ENCODE measurements at regions not wholly inside any gene's neighbourhood (a gene's known extent, or its start where the extent isn't known, plus 50 kb on each side); places are given as distances from the start of the nearest gene placed in this dataset.

GRCh38 chr10:31754803-31755624, 173.6 kb downstream of the ARHGAP12 start:
- DNase-seq (ENCODE audit: low read depth): peak; percentile 60

GRCh38 chr10:31753681-31754080, 174.9 kb downstream of the ARHGAP12 start:
- no peak for DNase-seq (ENCODE audit: low read depth)

- DNase-seq (ENCODE audit: low read depth): no peak
Observed at GRCh38 chr10:31752170-31752569, 176.5 kb downstream of the ARHGAP12 start.

GRCh38 chr10:31751738-31752080, 176.9 kb downstream of the ARHGAP12 start:
- DNase-seq (ENCODE audit: low read depth): no peak

DNA sequence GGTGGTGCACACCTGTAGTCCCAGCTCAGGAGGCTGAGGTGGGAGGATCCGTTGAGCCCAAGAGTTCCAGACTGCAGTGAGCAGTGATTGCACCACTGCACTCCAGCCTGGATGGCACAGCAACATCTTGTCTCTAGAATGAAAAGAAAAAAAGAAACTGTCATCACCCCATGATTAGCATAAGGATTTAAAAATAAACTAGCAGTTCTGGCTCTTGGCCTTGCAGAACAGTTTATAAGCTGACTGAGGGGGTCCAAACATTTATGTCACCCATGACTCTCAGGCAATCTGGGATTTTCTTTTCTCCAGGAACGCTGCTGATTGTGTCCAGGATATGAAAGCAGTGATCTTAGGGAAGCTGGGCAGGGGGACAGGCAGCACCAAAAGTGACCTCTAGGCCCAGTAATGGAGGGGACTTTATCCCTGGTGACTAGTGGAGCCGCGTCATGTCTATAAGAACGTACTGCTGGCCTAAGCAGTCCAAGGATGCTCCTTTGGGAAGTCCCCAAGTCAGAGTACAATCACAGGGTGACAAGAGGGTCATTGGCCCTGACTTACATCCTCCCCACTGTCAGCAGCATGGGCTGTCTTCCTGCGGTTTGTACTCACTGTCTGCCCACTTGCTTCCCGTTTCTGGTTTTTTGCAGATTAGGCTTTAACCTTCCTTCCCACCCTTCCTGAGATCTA, 177.4 kb downstream of the ARHGAP12 start:
- no peak for DNase-seq (ENCODE audit: low read depth)

DNA sequence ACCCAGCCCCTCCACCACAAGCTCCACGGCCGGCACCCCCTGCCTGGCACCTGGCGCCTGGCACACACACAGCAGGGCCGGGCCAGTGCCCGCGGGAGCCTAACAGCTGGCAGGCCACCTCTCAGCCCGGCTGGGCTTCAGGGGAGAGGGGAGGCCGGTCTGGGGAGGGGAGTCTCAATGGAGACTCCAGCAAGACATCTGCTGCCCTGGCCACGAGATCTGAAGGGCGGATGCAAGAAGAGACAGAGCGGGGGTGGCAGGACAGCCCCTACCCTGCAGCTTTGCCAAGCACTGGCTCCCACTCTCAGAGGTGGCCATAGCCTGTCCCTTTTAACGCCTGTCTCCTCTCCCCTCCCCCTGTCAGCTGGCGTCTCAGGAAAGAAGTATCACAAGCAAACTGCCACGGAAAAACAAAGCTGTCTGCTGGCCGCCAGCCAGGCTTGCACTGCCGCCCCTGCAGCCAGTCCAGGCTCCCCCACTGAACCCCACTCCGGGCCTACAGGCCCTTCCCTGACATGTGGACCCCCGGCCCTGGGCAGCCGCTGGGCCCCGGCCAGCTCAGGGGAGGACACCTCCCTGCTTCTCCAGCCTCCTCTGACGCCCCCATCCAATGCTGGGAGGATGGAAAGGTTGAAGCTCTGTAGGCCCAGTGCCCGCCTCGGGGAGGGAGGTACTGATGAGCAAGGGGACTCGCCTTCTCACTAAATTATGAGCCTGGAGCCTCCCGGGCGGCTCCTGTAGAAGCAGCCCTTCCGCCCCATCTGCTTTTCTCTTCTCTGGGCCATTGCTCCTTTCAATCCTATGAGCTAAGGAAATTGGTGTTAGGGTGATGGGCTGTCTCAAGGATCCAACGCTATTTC, 178.4 kb downstream of the ARHGAP12 start:
- no peak for DNase-seq (ENCODE audit: low read depth)

DNA sequence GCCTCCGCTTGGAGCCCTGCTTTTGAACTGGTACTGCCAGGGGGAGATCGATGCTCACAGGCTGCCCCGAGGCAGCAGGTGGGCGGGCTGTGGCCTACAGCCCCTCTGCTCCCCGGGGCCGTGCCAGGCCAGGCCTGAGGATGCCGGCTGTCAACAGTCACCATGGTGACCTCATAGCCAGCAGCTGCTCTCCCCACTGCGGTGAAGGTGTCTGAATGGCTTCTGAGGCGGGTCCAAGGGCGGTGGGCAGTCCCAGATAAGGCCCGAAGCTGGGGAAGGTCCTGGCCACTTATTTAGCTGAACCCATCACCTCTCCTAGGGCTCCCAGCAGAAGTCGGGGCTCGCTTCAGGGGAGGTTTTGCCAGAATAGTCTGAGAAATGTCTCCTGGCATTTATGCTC, 179.3 kb downstream of the ARHGAP12 start:
- DNase-seq (ENCODE audit: low read depth): no peak

DNA sequence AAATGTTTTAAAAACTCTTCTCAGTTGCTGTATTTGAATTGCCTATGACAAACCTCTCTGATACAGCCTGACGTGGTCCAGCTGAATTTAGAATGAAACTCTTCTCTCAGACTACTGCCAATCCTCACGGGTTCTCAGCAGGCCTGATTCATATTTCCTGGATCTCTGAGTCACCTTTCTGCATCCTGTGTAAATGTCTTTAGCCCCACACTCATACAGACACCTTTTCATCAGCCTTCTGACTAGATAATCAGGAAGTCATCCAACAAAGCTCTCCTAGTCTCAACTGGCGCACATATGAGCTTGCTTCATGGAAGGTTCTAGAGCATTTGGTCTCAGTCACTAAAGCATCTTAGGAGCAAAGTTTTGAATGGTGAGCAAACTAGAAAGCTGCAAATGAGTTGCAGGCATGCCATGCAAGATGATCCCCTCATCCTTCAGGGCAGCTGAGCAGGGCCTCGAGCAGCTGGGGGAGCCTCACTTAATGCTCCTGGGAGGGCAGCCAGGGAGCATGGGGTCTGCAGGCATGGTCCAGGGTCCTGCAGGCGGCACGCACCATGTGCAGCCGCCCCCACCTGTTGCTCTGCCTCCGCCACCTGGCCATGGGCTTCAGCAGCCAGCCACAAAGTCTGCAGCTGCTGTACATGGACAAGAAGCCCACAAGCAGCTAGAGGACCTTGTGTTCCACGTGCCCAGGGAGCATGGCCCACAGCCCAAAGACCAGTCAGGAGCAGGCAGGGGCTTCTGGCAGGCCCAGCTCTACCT, 182.8 kb downstream of the ARHGAP12 start:
- peak; percentile 98 for DNase-seq (ENCODE audit: low read depth)

DNA sequence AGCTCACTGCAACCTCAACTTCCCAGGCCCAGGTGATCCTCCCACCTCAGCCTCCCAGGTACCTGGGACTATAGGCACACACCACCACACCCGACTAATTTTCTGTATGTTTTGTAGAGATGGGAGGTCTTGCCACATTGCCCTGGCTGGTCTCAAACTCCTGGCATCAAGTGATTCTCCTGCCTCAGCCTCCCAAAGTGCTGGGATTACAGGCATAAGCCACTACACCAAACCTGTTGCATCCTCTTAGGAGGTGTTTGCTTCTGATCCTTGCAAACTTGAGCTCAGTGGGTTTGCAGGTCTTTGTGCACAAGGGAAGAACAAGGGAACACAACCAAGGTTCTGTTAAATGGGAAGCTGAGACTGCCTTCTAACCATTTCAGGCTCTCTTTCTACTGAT, 184.6 kb downstream of the ARHGAP12 start:
- DNase-seq (ENCODE audit: low read depth): no peak

DNA sequence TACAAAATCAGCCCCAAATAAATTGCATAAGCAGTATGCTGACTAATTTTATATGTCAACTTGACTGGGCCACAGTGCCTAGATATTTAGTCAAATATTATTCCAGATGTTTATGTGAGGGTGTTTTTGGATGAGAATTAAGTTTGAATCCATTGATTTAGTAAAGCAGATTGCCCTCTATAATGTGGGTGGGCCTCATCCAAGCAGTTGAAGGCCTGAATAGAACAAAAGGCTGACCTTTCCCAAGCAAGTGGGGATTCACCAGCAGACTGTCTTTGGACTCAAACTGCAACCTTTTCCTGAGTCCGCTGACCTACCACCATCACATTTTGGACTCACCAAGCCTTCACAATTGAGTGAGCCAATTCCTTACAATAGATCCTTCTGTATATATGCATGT, 186.4 kb downstream of the ARHGAP12 start:
- no peak for DNase-seq (ENCODE audit: low read depth)

GRCh38 chr10:31741473-31741872, 187.2 kb downstream of the ARHGAP12 start:
- no peak for DNase-seq (ENCODE audit: low read depth)

GRCh38 chr10:31739711-31740110, 188.9 kb downstream of the ARHGAP12 start:
- DNase-seq (ENCODE audit: low read depth): peak; percentile 27

GRCh38 chr10:31739146-31739545, 189.5 kb downstream of the ARHGAP12 start:
- DNase-seq (ENCODE audit: low read depth): no peak

DNA sequence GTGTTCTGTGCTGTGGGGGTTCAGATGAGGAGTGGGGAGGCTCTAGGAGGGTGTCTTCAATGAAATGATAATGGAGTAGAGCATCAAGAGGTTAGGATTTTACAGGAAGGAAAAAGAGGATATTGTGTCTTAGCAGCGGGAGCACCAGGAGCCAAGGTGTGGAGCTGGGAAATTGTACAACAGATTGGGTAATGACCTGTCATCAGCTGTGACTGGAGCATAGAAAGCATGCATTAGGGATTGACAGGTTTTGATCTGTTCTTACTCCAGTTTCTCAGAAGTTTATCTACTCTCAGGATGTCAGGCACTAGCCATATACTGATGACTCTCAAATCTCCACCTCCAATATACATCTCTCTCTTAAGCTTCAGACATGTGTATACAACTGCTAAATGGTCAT, 196.9 kb downstream of the ARHGAP12 start:
- DNase-seq (ENCODE audit: low read depth): no peak

DNA sequence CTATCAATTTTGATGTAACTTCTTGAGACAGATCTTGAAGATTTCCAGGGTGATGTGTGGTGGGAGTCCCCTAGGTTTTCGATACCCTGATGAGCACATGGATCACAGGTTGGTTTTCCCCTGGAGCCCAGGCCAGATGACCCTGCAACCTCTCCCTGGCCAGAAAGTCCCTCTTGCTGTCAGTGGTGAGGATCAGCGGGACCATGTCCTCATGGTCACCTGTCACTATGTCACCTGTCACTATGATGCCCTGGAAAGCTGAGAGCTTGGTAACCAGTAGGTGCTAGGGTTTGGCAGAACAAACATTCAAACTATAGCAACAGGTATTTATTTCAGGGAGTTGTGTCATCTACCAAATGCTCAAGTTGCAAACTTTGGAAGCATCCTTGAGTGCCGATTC, 197.9 kb downstream of the ARHGAP12 start:
- DNase-seq (ENCODE audit: low read depth): no peak

- no peak for DNase-seq (ENCODE audit: low read depth)
Observed at GRCh38 chr10:31728698-31729224, 199.9 kb downstream of the ARHGAP12 start.

- DNase-seq (ENCODE audit: low read depth): no peak
Observed at GRCh38 chr10:31725436-31725835, 203.2 kb downstream of the ARHGAP12 start.

DNA sequence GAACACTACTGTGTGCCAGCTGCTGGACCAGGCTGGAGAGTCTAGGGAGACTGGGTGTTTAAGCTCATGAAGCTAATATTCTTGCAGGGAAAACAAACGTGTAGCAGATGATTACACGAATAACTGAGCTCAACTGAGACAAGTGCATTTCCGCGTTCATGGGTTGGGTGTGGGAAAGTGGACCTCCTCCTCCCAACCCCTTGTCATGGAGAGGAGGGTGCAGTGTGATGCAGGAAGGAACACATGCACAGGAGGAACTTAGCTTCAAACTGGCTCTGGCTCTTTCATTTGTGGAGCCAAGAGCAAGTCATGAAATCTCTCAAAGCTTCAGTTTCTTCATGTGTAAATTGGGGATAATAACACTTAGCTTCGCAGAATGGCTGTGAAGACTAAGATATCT, 204.3 kb downstream of the ARHGAP12 start:
- DNase-seq (ENCODE audit: low read depth): no peak

GRCh38 chr10:31723106-31723750, 205.4 kb downstream of the ARHGAP12 start:
- no peak for DNase-seq (ENCODE audit: low read depth)

DNA sequence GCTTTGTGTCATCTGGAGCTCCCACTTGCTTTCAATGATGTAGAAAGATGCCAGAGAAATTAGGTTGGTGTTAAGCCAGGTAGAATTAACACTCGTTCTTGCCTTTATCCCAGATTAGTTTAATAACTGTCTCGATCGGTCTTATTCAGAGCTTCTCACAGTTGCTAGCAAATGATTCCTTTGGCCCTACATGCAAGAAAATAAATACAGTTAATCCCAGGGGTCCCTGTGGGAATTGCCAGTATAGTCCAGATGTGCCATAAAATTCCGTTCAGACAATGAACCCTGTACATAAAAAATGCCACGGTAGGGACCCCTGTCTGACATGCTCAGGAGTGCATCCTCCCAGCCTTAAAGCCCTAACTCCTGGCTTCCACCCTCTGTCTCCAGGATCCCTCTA, 207.5 kb downstream of the ARHGAP12 start:
- DNase-seq (ENCODE audit: low read depth): no peak

DNA sequence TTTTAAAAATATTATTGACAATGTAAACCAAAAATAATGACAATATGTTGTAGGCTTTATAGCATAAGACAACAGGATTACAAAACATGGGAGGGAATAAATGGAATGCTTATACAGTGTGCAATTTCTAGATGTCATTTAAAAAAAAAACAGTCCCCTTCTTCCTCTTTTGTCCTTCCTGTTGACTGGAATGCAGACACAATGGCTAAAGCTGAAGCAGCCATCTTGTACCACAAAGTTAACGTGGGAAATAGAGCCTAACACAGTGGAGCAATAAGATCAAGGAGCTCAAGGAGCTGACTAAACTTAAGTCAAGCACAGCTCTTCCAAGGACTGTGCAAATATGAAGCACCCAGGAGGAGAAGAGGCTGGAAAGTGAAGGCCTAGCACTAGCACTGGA, 208.1 kb downstream of the ARHGAP12 start:
- no peak for DNase-seq (ENCODE audit: low read depth)

Data from ELR (cell line).